ENCODE measurements at regions not wholly inside any gene's neighbourhood (a gene's known extent, or its start where the extent isn't known, plus 50 kb on each side); places are given as distances from the start of the nearest gene placed in this dataset.

DNA sequence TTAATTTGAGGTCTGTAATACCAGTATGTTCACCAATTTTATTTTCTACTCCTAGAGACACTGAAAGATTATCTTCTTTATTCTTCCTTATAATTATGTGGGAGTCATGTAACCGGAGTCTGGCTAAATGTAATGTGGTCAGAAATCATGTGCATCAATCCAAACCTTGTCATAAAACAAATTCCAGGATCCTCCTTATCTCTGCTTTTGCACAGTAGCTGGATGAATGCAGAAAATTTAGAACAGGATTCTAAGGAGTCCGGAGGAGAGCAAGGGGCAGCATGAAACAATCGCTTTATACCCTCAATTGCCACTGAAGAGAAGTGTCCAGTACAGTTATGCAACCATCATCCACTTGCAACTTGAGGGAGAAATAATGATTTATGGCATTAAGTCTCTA, 2674.7 kb upstream of the PCDH20 start:
- H2BK5ac ChIP-seq (ENCODE audit: low read length), result no peak overlapping the region
- H3K79me1 ChIP-seq (ENCODE audit: low read length), result no peaks in the 10 kb centered on the region
- no peak overlapping the region for H3K27ac ChIP-seq (ENCODE audit: low read depth, low read length)
- no peak overlapping the region for H3K4me3 ChIP-seq (ENCODE audit: low read length)
- no peak overlapping the region for H2BK120ac ChIP-seq (ENCODE audit: low read depth, low read length)
- WGBS (ENCODE audit: extremely low coverage, insufficient coverage, low lambda C conversion rate), result no CpG with 5 or more reads among the region's 3 CpGs
- H4K5ac ChIP-seq (ENCODE audit: low read length), result no peak overlapping the region
- no peaks in the 10 kb centered on the region for H3K4me1 ChIP-seq (ENCODE audit: control insufficient read depth, low read depth, low read length)
- no peak overlapping the region for H2AK5ac ChIP-seq (ENCODE audit: low read length)
- H3K4ac ChIP-seq (ENCODE audit: low read depth, low read length), result no peak overlapping the region
- no peak overlapping the region for H3K9ac ChIP-seq (ENCODE audit: low read length)
- no peak overlapping the region for H3K23ac ChIP-seq (ENCODE audit: low read length)
- no peak overlapping the region for H4K8ac ChIP-seq (ENCODE audit: low read depth, low read length)
- H3K56ac ChIP-seq (ENCODE audit: low read length), result no peak overlapping the region
- H3K27me3 ChIP-seq (ENCODE audit: insufficient read depth, low read length, poor library complexity), result no peaks in the 10 kb centered on the region
- H3K79me2 ChIP-seq (ENCODE audit: control insufficient read depth, insufficient read depth, low read length), result no peaks in the 10 kb centered on the region
- no peak overlapping the region for H2BK15ac ChIP-seq (replicated peaks; ENCODE audit: low read depth)
- H3K36me3 ChIP-seq (ENCODE audit: control insufficient read depth, insufficient read depth, low read length), result no peaks in the 10 kb centered on the region
- H3K18ac ChIP-seq (ENCODE audit: low read length), result no peak overlapping the region
- H3K4me2 ChIP-seq (ENCODE audit: low read length), result no peak overlapping the region
- no peak for DNase-seq

DNA sequence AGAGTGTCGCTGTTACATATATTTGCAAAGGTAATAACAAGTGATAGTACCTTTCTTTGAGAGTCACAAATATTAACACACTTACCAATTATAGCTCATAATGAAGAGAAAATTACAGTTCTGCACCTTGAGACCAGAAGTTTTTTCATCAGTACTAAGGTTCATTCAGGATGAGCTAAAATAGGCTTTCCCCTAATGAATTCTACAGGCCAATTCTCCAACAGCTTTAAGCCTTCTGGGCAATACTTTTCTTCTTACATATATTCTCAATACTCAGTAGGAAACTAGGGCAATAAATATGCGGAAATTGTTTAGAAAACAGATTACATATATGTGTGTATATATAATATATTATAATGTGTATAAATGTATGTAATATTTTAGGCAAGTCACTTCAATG, 2672.8 kb upstream of the PCDH20 start:
- Histone ChIP-seq H2AK5ac (ENCODE audit: low read length) (no peak overlapping the region), H2BK15ac (replicated peaks; ENCODE audit: low read depth) (no peak overlapping the region), H3K4me2 (ENCODE audit: low read length) (no peak overlapping the region), H4K5ac (ENCODE audit: low read length) (no peak overlapping the region), H3K79me1 (ENCODE audit: low read length) (no peaks in the 10 kb centered on the region), H3K27ac (ENCODE audit: low read depth, low read length) (no peak overlapping the region), H3K18ac (ENCODE audit: low read length) (no peak overlapping the region), H3K4me1 (ENCODE audit: control insufficient read depth, low read depth, low read length) (no peaks in the 10 kb centered on the region), H3K36me3 (ENCODE audit: control insufficient read depth, insufficient read depth, low read length) (no peaks in the 10 kb centered on the region), H3K23ac (ENCODE audit: low read length) (no peak overlapping the region), H2BK5ac (ENCODE audit: low read length) (no peak overlapping the region), H3K27me3 (ENCODE audit: insufficient read depth, low read length, poor library complexity) (no peaks in the 10 kb centered on the region), H3K79me2 (ENCODE audit: control insufficient read depth, insufficient read depth, low read length) (no peaks in the 10 kb centered on the region), H2BK120ac (ENCODE audit: low read depth, low read length) (no peak overlapping the region), H4K8ac (ENCODE audit: low read depth, low read length) (no peak overlapping the region), H3K4me3 (ENCODE audit: low read length) (no peak overlapping the region), H3K9ac (ENCODE audit: low read length) (no peak overlapping the region), H3K4ac (ENCODE audit: low read depth, low read length) (no peak overlapping the region), H3K56ac (ENCODE audit: low read length) (no peak overlapping the region)
- whole genome bisulfite sequencing (ENCODE audit: extremely low coverage, insufficient coverage, low lambda C conversion rate), result no CpG with 5 or more reads among the region's 2 CpGs
- no peak for DNase-seq

DNA sequence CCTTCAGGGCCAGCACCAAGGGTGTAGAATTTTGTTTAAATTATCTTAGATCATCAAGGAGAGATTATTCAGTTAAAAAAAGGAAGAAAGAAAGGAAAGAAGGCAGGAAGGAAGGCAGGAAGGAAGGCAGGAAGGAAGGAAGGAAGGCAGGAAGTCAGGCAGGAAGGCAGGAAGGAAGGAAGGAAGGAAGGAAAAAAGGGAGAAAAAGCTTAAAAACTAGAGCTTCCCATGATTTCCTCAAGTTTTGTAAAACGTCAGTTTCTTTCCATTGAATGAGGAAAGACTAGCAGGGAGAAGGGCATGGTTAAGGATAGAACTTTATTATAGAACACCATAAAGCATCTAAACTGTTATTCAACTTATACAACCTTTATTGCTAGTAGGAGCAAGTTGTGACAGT, 2672.0 kb upstream of the PCDH20 start:
- Histone ChIP-seq H3K4me2 (ENCODE audit: low read length) (no peak overlapping the region), H3K27ac (ENCODE audit: low read depth, low read length) (no peak overlapping the region), H3K36me3 (ENCODE audit: control insufficient read depth, insufficient read depth, low read length) (no peaks in the 10 kb centered on the region), H3K23ac (ENCODE audit: low read length) (no peak overlapping the region), H3K56ac (ENCODE audit: low read length) (no peak overlapping the region), H3K79me2 (ENCODE audit: control insufficient read depth, insufficient read depth, low read length) (no peaks in the 10 kb centered on the region), H3K27me3 (ENCODE audit: insufficient read depth, low read length, poor library complexity) (no peaks in the 10 kb centered on the region), H3K4me3 (ENCODE audit: low read length) (no peak overlapping the region), H3K9ac (ENCODE audit: low read length) (no peak overlapping the region), H3K79me1 (ENCODE audit: low read length) (no peaks in the 10 kb centered on the region), H3K4me1 (ENCODE audit: control insufficient read depth, low read depth, low read length) (no peaks in the 10 kb centered on the region), H4K8ac (ENCODE audit: low read depth, low read length) (no peak overlapping the region), H2BK5ac (ENCODE audit: low read length) (no peak overlapping the region), H2BK15ac (replicated peaks; ENCODE audit: low read depth) (no peak overlapping the region), H2AK5ac (ENCODE audit: low read length) (no peak overlapping the region), H3K4ac (ENCODE audit: low read depth, low read length) (no peak overlapping the region), H2BK120ac (ENCODE audit: low read depth, low read length) (no peak overlapping the region), H4K5ac (ENCODE audit: low read length) (no peak overlapping the region), H3K18ac (ENCODE audit: low read length) (no peak overlapping the region)
- WGBS (ENCODE audit: extremely low coverage, insufficient coverage, low lambda C conversion rate), result no CpG with 5 or more reads among the region's 1 CpG
- no peak for DNase-seq

DNA sequence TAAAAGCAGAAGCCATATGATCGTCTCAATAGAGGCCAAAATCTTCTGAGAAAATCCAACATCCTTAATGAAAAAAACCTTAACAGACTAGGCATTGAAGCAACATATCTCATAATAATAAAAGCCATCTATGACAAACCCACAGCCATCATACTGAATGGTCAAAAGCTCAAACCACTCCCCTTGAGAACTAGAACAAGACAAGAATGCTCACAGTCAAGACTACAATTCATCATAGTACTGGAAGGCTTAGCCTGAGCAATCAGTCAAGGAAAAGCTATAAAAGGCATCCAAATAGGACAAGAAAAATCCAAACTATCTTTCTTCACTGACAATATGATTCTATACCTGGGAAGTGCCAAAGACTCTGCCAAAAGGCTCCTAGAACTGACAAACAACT, 2668.2 kb upstream of the PCDH20 start:
- no peak overlapping the region for H3K4me3 ChIP-seq (ENCODE audit: low read length)
- H2BK120ac ChIP-seq (ENCODE audit: low read depth, low read length), result no peak overlapping the region
- no peak overlapping the region for H2BK5ac ChIP-seq (ENCODE audit: low read length)
- WGBS (ENCODE audit: extremely low coverage, insufficient coverage, low lambda C conversion rate), result no CpG with 5 or more reads among the region's 1 CpG
- H3K18ac ChIP-seq (ENCODE audit: low read length), result no peak overlapping the region
- DNase-seq, result no peak
- no peak overlapping the region for H3K27ac ChIP-seq (ENCODE audit: low read depth, low read length)
- no peak overlapping the region for H3K56ac ChIP-seq (ENCODE audit: low read length)
- no peaks in the 10 kb centered on the region for H3K27me3 ChIP-seq (ENCODE audit: insufficient read depth, low read length, poor library complexity)
- no peak overlapping the region for H3K4ac ChIP-seq (ENCODE audit: low read depth, low read length)
- H4K5ac ChIP-seq (ENCODE audit: low read length), result no peak overlapping the region
- H3K23ac ChIP-seq (ENCODE audit: low read length), result no peak overlapping the region
- no peaks in the 10 kb centered on the region for H3K79me2 ChIP-seq (ENCODE audit: control insufficient read depth, insufficient read depth, low read length)
- H2AK5ac ChIP-seq (ENCODE audit: low read length), result no peak overlapping the region
- H3K79me1 ChIP-seq (ENCODE audit: low read length), result no peaks in the 10 kb centered on the region
- H2BK15ac ChIP-seq (replicated peaks; ENCODE audit: low read depth), result no peak overlapping the region
- H3K36me3 ChIP-seq (ENCODE audit: control insufficient read depth, insufficient read depth, low read length), result no peaks in the 10 kb centered on the region
- no peaks in the 10 kb centered on the region for H3K4me1 ChIP-seq (ENCODE audit: control insufficient read depth, low read depth, low read length)
- no peak overlapping the region for H3K4me2 ChIP-seq (ENCODE audit: low read length)
- H4K8ac ChIP-seq (ENCODE audit: low read depth, low read length), result no peak overlapping the region
- H3K9ac ChIP-seq (ENCODE audit: low read length), result no peak overlapping the region

DNA sequence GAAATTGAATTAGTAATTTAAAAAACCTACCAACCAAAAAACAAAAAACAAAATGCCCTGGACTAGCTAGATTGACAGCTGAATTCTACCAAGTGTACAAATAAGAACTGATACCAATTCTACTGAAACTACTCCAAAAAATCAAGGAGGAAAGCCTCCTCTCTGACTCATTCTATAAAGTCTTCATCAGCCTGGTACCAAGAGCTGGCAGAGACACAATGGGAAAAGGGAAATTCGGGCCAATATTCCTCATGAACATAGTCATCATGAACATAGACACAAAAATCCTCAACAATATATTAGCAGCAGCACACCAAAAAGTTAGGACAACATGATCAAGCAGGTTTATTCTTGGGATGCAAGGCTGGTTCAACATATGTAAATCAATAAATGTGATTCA, 2667.7 kb upstream of the PCDH20 start:
- Histone ChIP-seq H3K23ac (ENCODE audit: low read length) (no peak overlapping the region), H3K27ac (ENCODE audit: low read depth, low read length) (no peak overlapping the region), H3K56ac (ENCODE audit: low read length) (no peak overlapping the region), H2AK5ac (ENCODE audit: low read length) (no peak overlapping the region), H4K8ac (ENCODE audit: low read depth, low read length) (no peak overlapping the region), H2BK15ac (replicated peaks; ENCODE audit: low read depth) (no peak overlapping the region), H3K9ac (ENCODE audit: low read length) (no peak overlapping the region), H3K4me3 (ENCODE audit: low read length) (no peak overlapping the region), H3K79me2 (ENCODE audit: control insufficient read depth, insufficient read depth, low read length) (no peaks in the 10 kb centered on the region), H3K79me1 (ENCODE audit: low read length) (no peaks in the 10 kb centered on the region), H3K4me2 (ENCODE audit: low read length) (no peak overlapping the region), H2BK120ac (ENCODE audit: low read depth, low read length) (no peak overlapping the region), H2BK5ac (ENCODE audit: low read length) (no peak overlapping the region), H3K27me3 (ENCODE audit: insufficient read depth, low read length, poor library complexity) (no peaks in the 10 kb centered on the region), H3K18ac (ENCODE audit: low read length) (no peak overlapping the region), H3K4ac (ENCODE audit: low read depth, low read length) (no peak overlapping the region), H3K4me1 (ENCODE audit: control insufficient read depth, low read depth, low read length) (no peaks in the 10 kb centered on the region), H4K5ac (ENCODE audit: low read length) (no peak overlapping the region), H3K36me3 (ENCODE audit: control insufficient read depth, insufficient read depth, low read length) (no peaks in the 10 kb centered on the region)
- no peak for DNase-seq
- no CpG with 5 or more reads among the region's 1 CpG for WGBS (ENCODE audit: extremely low coverage, insufficient coverage, low lambda C conversion rate)

DNA sequence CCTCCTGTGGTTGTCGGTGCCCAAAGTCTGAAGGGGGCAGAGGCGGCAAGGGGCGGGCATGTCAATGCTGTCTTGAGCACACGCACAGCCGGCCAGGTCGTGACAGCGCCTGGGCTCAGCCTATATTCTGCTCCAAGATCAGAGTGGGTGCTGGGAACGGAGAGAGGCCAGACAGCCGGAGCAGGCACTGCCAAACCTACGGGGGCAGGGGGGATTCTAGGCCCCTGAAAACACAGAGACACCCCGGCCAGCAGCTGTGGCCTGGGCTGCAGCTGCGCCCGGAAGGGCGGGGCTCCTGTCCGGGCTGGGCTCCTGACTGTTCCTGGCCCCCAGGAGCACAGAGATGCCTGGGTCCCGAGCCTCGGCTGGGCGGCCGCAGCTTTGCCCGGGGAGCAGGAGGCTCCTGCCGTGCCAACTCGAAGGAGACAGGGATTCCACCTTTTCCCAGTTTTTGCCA, 2662.9 kb upstream of the PCDH20 start:
- H2BK120ac ChIP-seq (ENCODE audit: low read depth, low read length), result no peak overlapping the region
- no peak overlapping the region for H3K23ac ChIP-seq (ENCODE audit: low read length)
- H3K27ac ChIP-seq (ENCODE audit: low read depth, low read length), result no peak overlapping the region
- no peak overlapping the region for H4K8ac ChIP-seq (ENCODE audit: low read depth, low read length)
- no peak overlapping the region for H2BK15ac ChIP-seq (replicated peaks; ENCODE audit: low read depth)
- DNase-seq, result no peak
- no peak overlapping the region for H3K18ac ChIP-seq (ENCODE audit: low read length)
- H3K4me2 ChIP-seq (ENCODE audit: low read length), result no peak overlapping the region
- H2AK5ac ChIP-seq (ENCODE audit: low read length), result no peak overlapping the region
- H3K36me3 ChIP-seq (ENCODE audit: control insufficient read depth, insufficient read depth, low read length), result no peaks in the 10 kb centered on the region
- H3K79me2 ChIP-seq (ENCODE audit: control insufficient read depth, insufficient read depth, low read length), result no peaks in the 10 kb centered on the region
- no peak overlapping the region for H3K4me3 ChIP-seq (ENCODE audit: low read length)
- WGBS (ENCODE audit: extremely low coverage, insufficient coverage, low lambda C conversion rate), result no CpG with 5 or more reads among the region's 22 CpGs
- H2BK5ac ChIP-seq (ENCODE audit: low read length), result no peak overlapping the region
- no peak overlapping the region for H3K9ac ChIP-seq (ENCODE audit: low read length)
- no peaks in the 10 kb centered on the region for H3K27me3 ChIP-seq (ENCODE audit: insufficient read depth, low read length, poor library complexity)
- no peaks in the 10 kb centered on the region for H3K4me1 ChIP-seq (ENCODE audit: control insufficient read depth, low read depth, low read length)
- H4K5ac ChIP-seq (ENCODE audit: low read length), result no peak overlapping the region
- H3K79me1 ChIP-seq (ENCODE audit: low read length), result no peaks in the 10 kb centered on the region
- no peak overlapping the region for H3K4ac ChIP-seq (ENCODE audit: low read depth, low read length)
- H3K56ac ChIP-seq (ENCODE audit: low read length), result no peak overlapping the region
